DOHH2 (cell line): ENCODE measurements at regions not wholly inside any gene's neighbourhood (a gene's known extent, or its start where the extent isn't known, plus 50 kb on each side); places are given as distances from the start of the nearest gene placed in this dataset.

Experiments used
- CTCF ChIP-seq: fragments of 200-600 bp; sonication (generic); IDR thresholded peaks from one replicate; pipeline ENCODE4 v1.5.1; 2014; ENCODE audit warnings: antibody characterized with exemption, mild to moderate bottlenecking, low read depth, low read length; ENCODE audit not compliant: poor library complexity, severe bottlenecking
- EZH2phosphoT487 ChIP-seq: fragments of 200-600 bp; sonication (generic); IDR thresholded peaks from 2 replicates; pipeline ENCODE4 v1.6.1; 2017; ENCODE audit warnings: borderline replicate concordance, mild to moderate bottlenecking, antibody characterized with exemption, low read length, moderate library complexity, mixed read lengths

DNA sequence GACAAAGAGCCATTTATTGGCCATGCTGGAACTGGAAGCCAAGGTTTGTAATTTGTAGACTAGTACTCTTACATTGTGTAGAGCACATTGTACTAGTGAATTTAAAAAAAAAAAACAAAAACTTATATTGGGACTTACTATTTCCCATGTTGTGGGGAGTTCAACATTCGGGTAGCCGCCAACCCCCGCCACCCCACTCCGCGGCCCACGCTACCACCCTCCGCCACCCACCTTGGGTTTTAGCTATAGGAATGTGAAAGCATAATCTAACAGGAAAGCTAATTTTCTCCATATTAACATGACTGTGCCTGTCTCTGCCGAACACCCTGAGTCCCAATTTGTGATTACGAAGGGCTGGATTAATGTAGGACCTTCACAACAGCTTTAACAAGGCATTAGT is 275.8 kb downstream of the FIGN start:
- TF ChIP-seq CTCF (no peak), EZH2phosphoT487 (no peak)
